Hematopoietic multipotent progenitor cell treated with erythropoietin and hydrocortisone succinate and interleukin-3 and kit ligand, for 4 days (in vitro differentiated cells): ENCODE measurements at regions not wholly inside any gene's neighbourhood (a gene's known extent, or its start where the extent isn't known, plus 50 kb on each side); places are given as distances from the start of the nearest gene placed in this dataset.
"Not testable (repeated sequence)": the region's sequence is repeated elsewhere in the genome, so short reads cannot be mapped to it uniquely, and the experiment has no call there.

ENCODE experiments used
- DNase-seq: peaks from one replicate; pipeline ENCODE4 v3.0.0-alpha.2; 2015

GRCh38 chr7:84879570-84880325 is 307.1 kb downstream of the SEMA3D start:
- no peak for DNase-seq

GRCh38 chr7:84877943-84878570 is 308.8 kb downstream of the SEMA3D start:
- no peak for DNase-seq

- no peak for DNase-seq
These were observed 310.6 kb downstream of the SEMA3D start for GRCh38 chr7:84876061-84876821.

- no peak for DNase-seq
These were observed 321.3 kb downstream of the SEMA3D start for GRCh38 chr7:84865560-84865959.

GRCh38 chr7:84857336-84857735 is 329.5 kb downstream of the SEMA3D start:
- DNase-seq = no peak

GRCh38 chr7:84855758-84856157 is 331.1 kb downstream of the SEMA3D start:
- no peak for DNase-seq

GRCh38 chr7:84848974-84849372 is 337.9 kb downstream of the SEMA3D start:
- DNase-seq = not testable (repeated sequence)

GRCh38 chr7:84848219-84848973 is 338.5 kb downstream of the SEMA3D start:
- DNase-seq = no peak

GRCh38 chr7:84847790-84848189 is 339.1 kb downstream of the SEMA3D start:
- DNase-seq = no peak

GRCh38 chr7:84847038-84847437 is 339.8 kb downstream of the SEMA3D start:
- no peak for DNase-seq

- DNase-seq = no peak
These were observed 340.9 kb downstream of the SEMA3D start for GRCh38 chr7:84845971-84846370.

- DNase-seq = no peak
These were observed 342.1 kb downstream of the SEMA3D start for GRCh38 chr7:84844771-84845170.

- DNase-seq = no peak
These were observed 345.0 kb downstream of the SEMA3D start for GRCh38 chr7:84841809-84842208.

- no peak for DNase-seq
These were observed 348.0 kb downstream of the SEMA3D start for GRCh38 chr7:84838857-84839256.

- DNase-seq = no peak
These were observed 349.5 kb downstream of the SEMA3D start for GRCh38 chr7:84837405-84837804.

GRCh38 chr7:84829719-84830118 is 357.1 kb downstream of the SEMA3D start:
- no peak for DNase-seq

- no peak for DNase-seq
These were observed 362.7 kb downstream of the SEMA3D start for GRCh38 chr7:84824057-84824651.

- no peak for DNase-seq
These were observed 363.3 kb downstream of the SEMA3D start for GRCh38 chr7:84823530-84823929.

- DNase-seq = peak; percentile 6
These were observed 363.8 kb downstream of the SEMA3D start for GRCh38 chr7:84822941-84823510.

- no peak for DNase-seq
These were observed 365.0 kb downstream of the SEMA3D start for GRCh38 chr7:84821671-84822534.

- no peak for DNase-seq
These were observed 366.4 kb downstream of the SEMA3D start for GRCh38 chr7:84820481-84820880.
